Thyroid gland (tissue), 4 donors: ENCODE measurements at regions not wholly inside any gene's neighbourhood (a gene's known extent, or its start where the extent isn't known, plus 50 kb on each side); places are given as distances from the start of the nearest gene placed in this dataset.

Experiments used
- CTCF ChIP-seq, 6 experiments: fragments of 200-600 bp in 3 of 6; fragments of 450-650 bp in 3 of 6; sonication (generic) in 3 of 6; IDR thresholded peaks; one replicate each; pipeline ENCODE4 v1.5.1; 2016 to 2019; ENCODE audit warnings: antibody characterized with exemption in 6 of 6, mild to moderate bottlenecking in 2 of 6, inconsistent platforms in 1 of 6, moderate library complexity in 1 of 6
- POLR2A ChIP-seq, 2 donors: fragments of 450-650 bp; IDR thresholded peaks; one replicate each; pipeline ENCODE4 v1.6.1; 2017; ENCODE audit warnings: antibody characterized with exemption in 2 of 2, mild to moderate bottlenecking in 2 of 2, moderate library complexity in 1 of 2

GRCh38 chr15:20271647-20272046 lies 270.0 kb downstream of the GOLGA6L6 start:
- TF ChIP-seq POLR2A (IDR thresholded peaks at IDR 0.05) (no peak), CTCF (IDR thresholded peaks at IDR 0.05) (no peak)
